ENCODE measurements at regions not wholly inside any gene's neighbourhood (a gene's known extent, or its start where the extent isn't known, plus 50 kb on each side); places are given as distances from the start of the nearest gene placed in this dataset.
"Not testable (repeated sequence)": the region's sequence is repeated elsewhere in the genome, so short reads cannot be mapped to it uniquely, and the experiment has no call there.

GRCh38 chr2:133886735-133887675, 318.7 kb upstream of the NCKAP5 start:
- DNase-seq: peak; percentile 45

GRCh38 chr2:133887676-133888040, 319.4 kb upstream of the NCKAP5 start:
- DNase-seq: no peak

- DNase-seq: no peak
Observed at GRCh38 chr2:133888107-133888506, 319.8 kb upstream of the NCKAP5 start.

GRCh38 chr2:133888621-133889219, 320.5 kb upstream of the NCKAP5 start:
- DNase-seq: no peak

- no peak for DNase-seq
Observed at GRCh38 chr2:133892352-133892913, 324.2 kb upstream of the NCKAP5 start.

- no peak for DNase-seq
Observed at GRCh38 chr2:133894429-133894828, 326.2 kb upstream of the NCKAP5 start.

- DNase-seq: not testable (repeated sequence)
Observed at GRCh38 chr2:133897838-133898237, 329.6 kb upstream of the NCKAP5 start.

GRCh38 chr2:133900909-133901308, 332.6 kb upstream of the NCKAP5 start:
- DNase-seq: no peak

- DNase-seq: no peak
Observed at GRCh38 chr2:133906396-133906795, 338.1 kb upstream of the NCKAP5 start.

- DNase-seq: no peak
Observed at GRCh38 chr2:133906926-133907325, 338.7 kb upstream of the NCKAP5 start.

GRCh38 chr2:133908171-133908570, 339.9 kb upstream of the NCKAP5 start:
- no peak for DNase-seq

GRCh38 chr2:133918141-133918540, 335.7 kb upstream of the MGAT5 start:
- DNase-seq: no peak

GRCh38 chr2:133919285-133919684, 334.6 kb upstream of the MGAT5 start:
- DNase-seq: no peak

- no peak for DNase-seq
Observed at GRCh38 chr2:133927894-133928293, 326.0 kb upstream of the MGAT5 start.

- DNase-seq: no peak
Observed at GRCh38 chr2:133936096-133936495, 317.8 kb upstream of the MGAT5 start.

GRCh38 chr2:133936601-133937000, 317.3 kb upstream of the MGAT5 start:
- DNase-seq: no peak

- DNase-seq: no peak
Observed at GRCh38 chr2:133937669-133938068, 316.2 kb upstream of the MGAT5 start.

- DNase-seq: no peak
Observed at GRCh38 chr2:133940134-133940533, 313.7 kb upstream of the MGAT5 start.

- no peak for DNase-seq
Observed at GRCh38 chr2:133941666-133942065, 312.2 kb upstream of the MGAT5 start.

- DNase-seq: no peak
Observed at GRCh38 chr2:133942398-133942797, 311.5 kb upstream of the MGAT5 start.

- DNase-seq: no peak
Observed at GRCh38 chr2:133943108-133943507, 310.8 kb upstream of the MGAT5 start.

- DNase-seq: no peak
Observed at GRCh38 chr2:133945089-133945488, 308.8 kb upstream of the MGAT5 start.

- no peak for DNase-seq
Observed at GRCh38 chr2:133947057-133947456, 306.8 kb upstream of the MGAT5 start.
